Heart left ventricle (tissue), 16 donors: ENCODE measurements at regions not wholly inside any gene's neighbourhood (a gene's known extent, or its start where the extent isn't known, plus 50 kb on each side); places are given as distances from the start of the nearest gene placed in this dataset.

ENCODE experiments used
- ATAC-seq, 4 donors: fragments of 200-7000 bp; cut with Tn5 transposase; one replicate each; pipeline ENCODE4 v1.9.1; 2020 to 2022; ENCODE audit warnings: moderate library complexity in 4 of 4, mild to moderate bottlenecking in 3 of 4, moderate number of reproducible peaks in 1 of 4
- DNase-seq, 5 donors: peaks; one replicate each; pipeline ENCODE4 v3.0.0-alpha.2; 2020
- H3K27ac ChIP-seq, 12 donors: fragments of 200-600 bp; sonication (generic) in 4 of 12; one replicate each; pipeline versions ENCODE4 v1.5.0 to v1.8.0; 2016 to 2022; ENCODE audit warnings: mild to moderate bottlenecking in 2 of 12
- H3K27me3 ChIP-seq, 9 donors: fragments of 200-600 bp; sonication (generic) in 2 of 9; one replicate each; pipeline versions ENCODE4 v1.5.1 to v1.8.0; 2016 to 2022; ENCODE audit warnings: mild to moderate bottlenecking in 3 of 9
- H3K36me3 ChIP-seq, 9 donors: fragments of 200-600 bp; sonication (generic) in 2 of 9; one replicate each; pipeline versions ENCODE4 v1.5.0 to v1.8.0; 2018 to 2022; ENCODE audit warnings: mild to moderate bottlenecking in 2 of 9
- H3K4me1 ChIP-seq, 12 donors: fragments of 200-600 bp; sonication (generic) in 4 of 12; one replicate each; pipeline versions ENCODE4 v1.5.0 to v1.8.0; 2016 to 2022; ENCODE audit warnings: mild to moderate bottlenecking in 3 of 12
- H3K4me3 ChIP-seq, 12 donors: fragments of 200-600 bp; sonication (generic) in 4 of 12; one replicate each; pipeline versions ENCODE4 v1.5.0 to v1.8.0; 2017 to 2022; ENCODE audit warnings: mild to moderate bottlenecking in 9 of 12, moderate library complexity in 4 of 12
- H3K9me3 ChIP-seq, 12 donors: fragments of 200-600 bp; sonication (generic) in 4 of 12; one replicate each; pipeline versions ENCODE4 v1.5.0 to v1.8.0; 2016 to 2022; ENCODE audit warnings: mild to moderate bottlenecking in 1 of 12
- CTCF ChIP-seq, 12 donors: fragments of 200-600 bp; sonication (generic) in 4 of 12; IDR thresholded peaks; one replicate each; pipeline versions ENCODE4 v1.5.0 to v1.8.0; 2018 to 2022; ENCODE audit warnings: antibody characterized with exemption in 12 of 12, mild to moderate bottlenecking in 5 of 12
- POLR2A ChIP-seq, 2 donors: fragments of 450-650 bp; IDR thresholded peaks; one replicate each; pipeline ENCODE4 v1.6.1; 2017; ENCODE audit warnings: antibody characterized with exemption in 2 of 2, mild to moderate bottlenecking in 2 of 2, moderate library complexity in 2 of 2
- WGBS, 4 donors: extraction: QIAGEN DNeasy Blood & Tissue Kit in 2 of 4; methylation state at CpG; one replicate each; pipeline versions ENCODE4 v1.1.5 to v1.1.7; 2013 to 2018; 5-methylcytosine and 5-hydroxymethylcytosine counted together
- intact Hi-C, 10 donors: fragments of 100-400 bp; cut with DNase I; formaldehyde crosslinking; loops; one replicate each; pipeline versions ENCODE4 v1.11.1 to v1.14.2; 2022
- donor health status: ischemic (EF 13 %, LVEDD 7.1; RV severe dilation, severe dysfunction).
- donor health status: healthy with polysubstance abuse.
- donor health status: DM: no; HTN: yes; CAD: no.
- donor health status: DM: no; HTN: no; CAD: no.
- donor health status: ischemic (EF 25% LVEDD 6.9; RV normal size, moderate dysfunction).
- donor health status: ischemic (EF 25% LVEDD 5.7; RV mildly dilated, moderate dysfunction).
- donor health status: healthy.
- donor health status: DM: yes; HTN: yes; CAD: no.
- donor health status: ischemic (EF 35%, LVEDD 5.7; RV mildly dilated, moderate dysfunction).
- donor health status: nonischemic (EF 11% LVEDD 7.7; RV severe dilation, severe dysfunction).
- donor health status: DM: yes; HTN: yes; CAD: no.
- donor health status: PGD.
- donor health status: ischemic (EF 29% LVEDD 5.4; RV normal size, mild dysfunction).
- donor health status: nonischemic (EF 23%, LVEDD 6.1; RV moderate dilation, normal function).

GRCh38 chr6:33863084-33863483 is 59.3 kb upstream of the MLN start:
- H3K4me1 ChIP-seq = peaks cover 0 to 17% (median 0%) of the 10 kb centered on the region in 12 donors
- intact Hi-C loops = loop anchor here in 1 of 10 donors (10.0 kb wide), 1 partner anchor 152 kb away; no protein-coding TSS in a partner anchor
- no peak overlapping the region for H3K4me3 ChIP-seq
- WGBS, 4 donors = 90 to 94% (median 93%) methylated on average over 4 to 6 of the region's 6 CpGs
- H3K9me3 ChIP-seq = no peaks in the 10 kb centered on the region
- H3K27ac ChIP-seq = no peak overlapping the region
- H3K36me3 ChIP-seq = no peaks in the 10 kb centered on the region
- TF ChIP-seq CTCF (IDR thresholded peaks at IDR 0.05) (no peak), POLR2A (IDR thresholded peaks at IDR 0.05) (no peak)
- H3K27me3 ChIP-seq = peaks cover 0 to 13% (median 0%) of the 10 kb centered on the region in 9 donors
- ATAC-seq (no peak), DNase-seq (no peak)

- 82 to 93% (median 87%) methylated on average over 4 of the region's 4 CpGs for WGBS, 4 donors
- intact Hi-C loops = loop anchor here in 1 of 10 donors (10.0 kb wide), 1 partner anchor 152 kb away; no protein-coding TSS in a partner anchor
- Histone ChIP-seq H3K36me3 (no peaks in the 10 kb centered on the region), H3K4me3 (no peak overlapping the region), H3K4me1 (peaks cover 0 to 23% (median 0%) of the 10 kb centered on the region in 12 donors), H3K27me3 (peaks cover 0 to 13% (median 0%) of the 10 kb centered on the region in 9 donors), H3K9me3 (no peaks in the 10 kb centered on the region), H3K27ac (no peak overlapping the region)
- DNase-seq (peak in 1 of 5 donors; percentile 19), ATAC-seq (no peak)
- no peak for TF ChIP-seq CTCF (IDR thresholded peaks at IDR 0.05)
These were observed 58.7 kb upstream of the MLN start for GRCh38 chr6:33862536-33862935.

DNA sequence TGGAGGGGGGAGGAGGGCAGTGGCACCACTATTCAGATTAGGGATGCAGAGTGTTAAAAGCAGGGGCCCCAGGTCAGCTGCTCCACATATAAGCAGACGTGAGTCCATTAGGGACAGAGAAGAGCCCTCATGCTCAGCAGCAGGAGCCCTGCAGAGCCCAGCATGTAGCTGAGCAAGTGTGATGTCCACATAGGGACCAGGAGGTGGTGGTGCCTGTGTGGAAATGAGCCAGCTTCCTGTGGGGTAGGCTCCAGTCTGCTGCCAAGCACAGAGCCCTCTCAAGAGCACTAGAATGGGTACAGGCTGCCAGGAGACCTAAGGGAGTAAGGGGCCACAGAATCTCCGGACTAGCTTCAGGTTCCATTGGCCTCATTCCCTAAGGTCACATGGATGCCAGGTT is 57.9 kb upstream of the MLN start:
- 63 to 79% (median 63%) methylated on average over 2 of the region's 2 CpGs for WGBS, 4 donors
- ATAC-seq (no peak), DNase-seq (peak in 1 of 5 donors; percentile 12)
- TF ChIP-seq POLR2A (IDR thresholded peaks at IDR 0.05) = no peak
- no peak for TF ChIP-seq CTCF (IDR thresholded peaks at IDR 0.05)
- Histone ChIP-seq H3K36me3 (no peaks in the 10 kb centered on the region), H3K4me3 (no peak overlapping the region), H3K27me3 (peaks cover 0 to 18% (median 0%) of the 10 kb centered on the region in 9 donors), H3K9me3 (no peaks in the 10 kb centered on the region), H3K4me1 (peaks cover 0 to 31% (median 0%) of the 10 kb centered on the region in 12 donors), H3K27ac (no peak overlapping the region)
- intact Hi-C loops = loop anchor here in 1 of 10 donors (10.0 kb wide), 1 partner anchor 153 kb away; no protein-coding TSS in a partner anchor

GRCh38 chr6:33860706-33861474 is 57.1 kb upstream of the MLN start:
- ATAC-seq = no peak
- H3K36me3 ChIP-seq = no peaks in the 10 kb centered on the region
- intact Hi-C loops = loop anchor here in 1 of 10 donors (10.0 kb wide), 1 partner anchor 154 kb away; no protein-coding TSS in a partner anchor
- no peak overlapping the region for H3K27ac ChIP-seq
- 34 to 49% (median 37%) methylated on average over 6 to 7 of the region's 7 CpGs for WGBS, 4 donors
- no peak for TF ChIP-seq POLR2A (IDR thresholded peaks at IDR 0.05)
- TF ChIP-seq CTCF (IDR thresholded peaks at IDR 0.05) = no peak
- H3K4me3 ChIP-seq = no peak overlapping the region
- peak in 1 of 5 donors; percentile 15 for DNase-seq
- H3K9me3 ChIP-seq = no peaks in the 10 kb centered on the region
- peaks cover 0 to 27% (median 0%) of the 10 kb centered on the region in 9 donors for H3K27me3 ChIP-seq
- peaks cover 0 to 37% (median 0%) of the 10 kb centered on the region in 12 donors for H3K4me1 ChIP-seq
